ENCODE measurements at regions not wholly inside any gene's neighbourhood (a gene's known extent, or its start where the extent isn't known, plus 50 kb on each side); places are given as distances from the start of the nearest gene placed in this dataset.

DNA sequence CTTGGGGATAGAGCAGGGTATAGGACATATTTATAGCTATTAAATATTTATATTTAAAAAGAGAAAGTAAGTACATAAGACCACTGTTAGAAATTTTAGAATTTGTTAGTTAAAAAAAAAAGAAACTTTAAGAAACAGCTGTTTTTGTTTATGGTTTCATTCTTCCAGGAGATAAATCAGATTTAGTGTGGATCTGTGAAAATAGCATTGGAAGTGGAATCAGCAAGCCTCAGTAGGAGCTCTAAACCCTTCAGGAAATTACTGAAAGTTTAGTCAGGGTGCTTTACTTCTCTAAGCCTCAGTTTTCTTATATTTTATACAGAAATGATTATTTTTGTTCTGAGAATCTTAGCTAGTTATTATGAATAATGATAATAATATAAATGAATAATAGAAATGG lies 316.0 kb upstream of the NOVA1 start:
- Histone ChIP-seq H3K27me3 (ENCODE audit: control insufficient read depth, insufficient read depth, low read length) (no peaks in the 10 kb centered on the region), H3K56ac (ENCODE audit: extremely low read depth, insufficient read depth, low read length) (no peak overlapping the region), H2AK5ac (ENCODE audit: low read depth, low read length) (no peak overlapping the region), H3K9me1 (ENCODE audit: insufficient read depth, low read length) (no peaks in the 10 kb centered on the region), H3K36me3 (ENCODE audit: control insufficient read depth, insufficient read depth, low read length) (no peaks in the 10 kb centered on the region), H4K91ac (ENCODE audit: insufficient read depth, low read depth, low read length) (no peak overlapping the region), H2BK15ac (ENCODE audit: low read depth, low read length) (no peak overlapping the region), H2BK120ac (ENCODE audit: low read depth, low read length) (no peak overlapping the region), H3K23ac (ENCODE audit: low read depth, low read length) (no peak overlapping the region), H4K5ac (ENCODE audit: low read depth, low read length) (no peak overlapping the region), H3K27ac (ENCODE audit: insufficient read depth, low read length) (no peak overlapping the region), H2BK20ac (ENCODE audit: low read depth, low read length) (no peak overlapping the region), H2BK5ac (ENCODE audit: low read depth, low read length, poor library complexity, severe bottlenecking) (no peak overlapping the region), H3K4me2 (ENCODE audit: low read depth, low read length) (no peak overlapping the region), H3K4ac (ENCODE audit: low read depth, low read length) (no peak overlapping the region), H2AFZ (replicated peaks; ENCODE audit: low read length, poor library complexity) (no peak overlapping the region), H2AK9ac (replicated peaks; ENCODE audit: low read depth, low read length, poor library complexity) (no peak overlapping the region), H3K79me1 (ENCODE audit: low read depth in 1 of 2, low read length in 2 of 2) (no peaks in the 10 kb centered on the region), H3K9ac (ENCODE audit: low read depth, low read length) (no peak overlapping the region), H3K4me3 (ENCODE audit: insufficient read depth, low read depth, low read length) (no peak overlapping the region), H3K4me1 (ENCODE audit: control insufficient read depth, insufficient read depth, low read length) (no peaks in the 10 kb centered on the region), H4K20me1 (ENCODE audit: insufficient read depth, low read length) (no peaks in the 10 kb centered on the region), H3K9me3 (ENCODE audit: control insufficient read depth, insufficient read depth, low read length) (no peaks in the 10 kb centered on the region), H4K8ac (ENCODE audit: low read depth in 2 of 2, low read length in 2 of 2) (no peak overlapping the region), H3K14ac (replicated peaks; ENCODE audit: low read depth, low read length) (no peak overlapping the region), H3K18ac (ENCODE audit: low read depth, low read length) (no peak overlapping the region)
- intact Hi-C loops (cut with micrococcal nuclease), result no loop called here
- BruUV-seq (replicated peaks), result no TSS peak
- TF ChIP-seq, protein P1, sequence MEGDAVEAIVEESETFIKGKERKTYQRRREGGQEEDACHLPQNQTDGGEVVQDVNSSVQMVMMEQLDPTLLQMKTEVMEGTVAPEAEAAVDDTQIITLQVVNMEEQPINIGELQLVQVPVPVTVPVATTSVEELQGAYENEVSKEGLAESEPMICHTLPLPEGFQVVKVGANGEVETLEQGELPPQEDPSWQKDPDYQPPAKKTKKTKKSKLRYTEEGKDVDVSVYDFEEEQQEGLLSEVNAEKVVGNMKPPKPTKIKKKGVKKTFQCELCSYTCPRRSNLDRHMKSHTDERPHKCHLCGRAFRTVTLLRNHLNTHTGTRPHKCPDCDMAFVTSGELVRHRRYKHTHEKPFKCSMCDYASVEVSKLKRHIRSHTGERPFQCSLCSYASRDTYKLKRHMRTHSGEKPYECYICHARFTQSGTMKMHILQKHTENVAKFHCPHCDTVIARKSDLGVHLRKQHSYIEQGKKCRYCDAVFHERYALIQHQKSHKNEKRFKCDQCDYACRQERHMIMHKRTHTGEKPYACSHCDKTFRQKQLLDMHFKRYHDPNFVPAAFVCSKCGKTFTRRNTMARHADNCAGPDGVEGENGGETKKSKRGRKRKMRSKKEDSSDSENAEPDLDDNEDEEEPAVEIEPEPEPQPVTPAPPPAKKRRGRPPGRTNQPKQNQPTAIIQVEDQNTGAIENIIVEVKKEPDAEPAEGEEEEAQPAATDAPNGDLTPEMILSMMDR (conservative IDR thresholded peaks at IDR 0.05; ENCODE audit: low read depth, low read length), result no peak
- TF ChIP-seq, protein P2, sequence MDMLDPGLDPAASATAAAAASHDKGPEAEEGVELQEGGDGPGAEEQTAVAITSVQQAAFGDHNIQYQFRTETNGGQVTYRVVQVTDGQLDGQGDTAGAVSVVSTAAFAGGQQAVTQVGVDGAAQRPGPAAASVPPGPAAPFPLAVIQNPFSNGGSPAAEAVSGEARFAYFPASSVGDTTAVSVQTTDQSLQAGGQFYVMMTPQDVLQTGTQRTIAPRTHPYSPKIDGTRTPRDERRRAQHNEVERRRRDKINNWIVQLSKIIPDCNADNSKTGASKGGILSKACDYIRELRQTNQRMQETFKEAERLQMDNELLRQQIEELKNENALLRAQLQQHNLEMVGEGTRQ (IDR thresholded peaks at IDR 0.05; ENCODE audit: low read depth, low read length), result no peak
- no peak for DNase-seq
- ATAC-seq (ENCODE audit: low read depth), result no peak
- ChIA-PET CTCF (interaction anchor here (0.6 kb wide), 1 partner anchor 1825 kb away, joined by 4 read pairs; no protein-coding TSS in a partner anchor), POLR2A (ENCODE audit: unreplicated experiment) (no interaction called here)
- dilution Hi-C loops (cut with HindIII; ENCODE audit: low sequenced_read_pairs, unreplicated experiment), result no loop called here
- in situ Hi-C loops (cut with MboI; ENCODE audit: low sequenced_read_pairs), result no loop called here

Measured in IMR-90 (cell line).